K562 (cell line): ENCODE measurements at regions not wholly inside any gene's neighbourhood (a gene's known extent, or its start where the extent isn't known, plus 50 kb on each side); places are given as distances from the start of the nearest gene placed in this dataset.

Source experiments
- ATAC-seq: fragments of 200-7000 bp; cut with Tn5 transposase; 3 replicates; pipeline ENCODE4 v1.9.1; 2020; ENCODE audit warnings: moderate library complexity
- BruUV-seq: library from RNA; stranded (reverse); fragments of 400-500 nt; replicated peaks from 2 replicates; lab custom pipeline; 2021; lab: Mats Ljungman, UMichigan
- CTCF ChIA-PET: fragments of 300-600 bp; formaldehyde crosslinking; extraction: SDS; loops from one replicate; lab custom pipeline; 2021; ENCODE audit warnings: low intra/inter-chr PET ratio; lab: Yijun Ruan, JAX
- POLR2A ChIA-PET: fragments of 300-600, 350-650 bp; sonication (Branson Sonifier 250); formaldehyde crosslinking; extraction: SDS; loops from one replicate; lab custom pipeline; 2021; ENCODE audit warnings: antibody characterized with exemption, inconsistent platforms; lab: Yijun Ruan, JAX
- DNase-seq, 4 experiments: peaks; one replicate each; pipeline versions ENCODE4 v3.0.0 to v3.0.0-alpha.2; 2011 to 2018; ENCODE audit warnings: low spot score in 3 of 4, mixed read lengths in 3 of 4; ENCODE audit errors: extremely low read depth in 1 of 4
- FAIRE-seq: peaks from 2 replicates; lab custom pipeline; 2011; peaks lifted over from hg19 to GRCh38; lab: Jason Lieb, UNC
- H2AFZ ChIP-seq: 2 replicates; pipeline ENCODE4 v1.6.0; 2011; ENCODE audit warnings: low read depth, low read length, control low read depth, inconsistent platforms
- H3K27ac ChIP-seq: fragments of 200-600 bp; 3 replicates; pipeline ENCODE4 v1.8.0; 2011; ENCODE audit warnings: low read depth, mild to moderate bottlenecking, control low read depth, inconsistent platforms, low read length, moderate library complexity, mixed read lengths; ENCODE audit errors: extremely low read depth
- H3K27me3 ChIP-seq, 2 experiments: fragments of 300-600 bp in 1 of 2; 2 replicates in 1 of 2; 3 replicates in 1 of 2; pipeline versions ENCODE4 v1.6.0 to v1.8.0; 2011; ENCODE audit warnings: inconsistent platforms in 2 of 2, low read length in 2 of 2, mild to moderate bottlenecking in 1 of 2, mixed read lengths in 1 of 2, moderate library complexity in 1 of 2; ENCODE audit not compliant: control insufficient read depth in 2 of 2, insufficient read depth in 2 of 2
- H3K36me3 ChIP-seq: fragments of 300-600 bp; 3 replicates; pipeline ENCODE4 v1.8.0; 2011; ENCODE audit warnings: mild to moderate bottlenecking, low read length, inconsistent platforms; ENCODE audit not compliant: control insufficient read depth, insufficient read depth
- H3K4me1 ChIP-seq, 2 experiments: fragments of 200-600 bp in 1 of 2; replicated peaks in 1 of 2; 2 replicates in 1 of 2; 3 replicates in 1 of 2; pipeline versions ENCODE4 v1.5.1 to v1.8.0; 2011; ENCODE audit warnings: inconsistent platforms in 2 of 2, low read length in 2 of 2, mild to moderate bottlenecking in 1 of 2, mixed read lengths in 1 of 2, moderate library complexity in 1 of 2; ENCODE audit not compliant: control insufficient read depth in 2 of 2, insufficient read depth in 2 of 2
- H3K4me2 ChIP-seq: 2 replicates; pipeline ENCODE4 v1.6.1; 2011; ENCODE audit warnings: low read length, control low read depth, inconsistent platforms, mixed read lengths; ENCODE audit not compliant: insufficient read depth
- H3K4me3 ChIP-seq: fragments of 200-600 bp; sonication (generic), shearing (Covaris generic); 2 replicates; pipeline ENCODE4 v1.5.1; 2016; ENCODE audit warnings: control low read depth, inconsistent platforms
- H3K79me2 ChIP-seq: fragments of 200-600 bp; 3 replicates; pipeline ENCODE4 v1.8.0; 2011; ENCODE audit warnings: low read length, inconsistent platforms; ENCODE audit not compliant: control insufficient read depth, insufficient read depth
- H3K9ac ChIP-seq, 2 experiments: 2 replicates each; pipeline versions ENCODE4 v1.6.0 to v1.6.1; 2011; ENCODE audit warnings: low read depth in 2 of 2, low read length in 2 of 2, control low read depth in 1 of 2, inconsistent platforms in 1 of 2, mild to moderate bottlenecking in 1 of 2, mixed read lengths in 1 of 2; ENCODE audit not compliant: insufficient read depth in 1 of 2
- H3K9me1 ChIP-seq: one replicate; pipeline ENCODE4 v1.6.0; 2011; ENCODE audit warnings: inconsistent platforms, mild to moderate bottlenecking, low read length, moderate library complexity; ENCODE audit not compliant: control insufficient read depth, insufficient read depth
- H3K9me3 ChIP-seq: replicated peaks from 2 replicates; pipeline ENCODE4 v1.5.1; 2011; ENCODE audit warnings: low read depth, low read length, inconsistent platforms; ENCODE audit not compliant: control insufficient read depth, insufficient read depth
- H4K20me1 ChIP-seq: replicated peaks from 2 replicates; pipeline ENCODE4 v1.6.1; 2011; ENCODE audit warnings: low read length, inconsistent platforms, mixed read lengths; ENCODE audit not compliant: control insufficient read depth, insufficient read depth
- MTF1 ChIP-seq: fragments of 250-450 bp; sonication (Bioruptor Pico); IDR thresholded peaks from 2 replicates; pipeline ENCODE4 v1.9.0; 2021; ENCODE audit warnings: moderate library complexity, mild to moderate bottlenecking, inconsistent platforms, borderline replicate concordance
- TRIM28 ChIP-seq: fragments of 450-650 bp; IDR thresholded peaks from 2 replicates; pipeline ENCODE4 v1.6.1; 2017
- ZNF224 ChIP-seq: sonication (generic); formaldehyde crosslinking; IDR thresholded peaks from 2 replicates; pipeline ENCODE4 v1.8.0; 2022; ENCODE audit warnings: mild to moderate bottlenecking, missing genetic modification reagents
- ZNF280A ChIP-seq: fragments of 450-650 bp; IDR thresholded peaks from 2 replicates; pipeline ENCODE4 v1.6.1; 2018; ENCODE audit warnings: mild to moderate bottlenecking, low read depth; ENCODE audit not compliant: partially characterized antibody
- ZNF316 ChIP-seq: fragments of 450-650 bp; IDR thresholded peaks from 2 replicates; pipeline ENCODE4 v1.6.1; 2016
- WGBS: fragments of 100-300 bp; shearing (Covaris generic); methylation state at CpG from one replicate; pipeline ENCODE4 v1.1.6; 2016; ENCODE audit warnings: low coverage, mixed read lengths; ENCODE audit not compliant: insufficient coverage; ENCODE audit errors: missing lambda C conversion rate; 5-methylcytosine and 5-hydroxymethylcytosine counted together
- in situ Hi-C: fragments of 300-500 bp; cut with MboI; formaldehyde crosslinking; loops from 4 replicates; pipeline ENCODE4 v1.15.0; 2018; ENCODE audit warnings: inconsistent platforms, mixed read lengths
- intact Hi-C: fragments of 100-400 bp; cut with micrococcal nuclease; formaldehyde crosslinking; loops from 2 replicates; pipeline ENCODE4 v1.14.2; 2022

DNA sequence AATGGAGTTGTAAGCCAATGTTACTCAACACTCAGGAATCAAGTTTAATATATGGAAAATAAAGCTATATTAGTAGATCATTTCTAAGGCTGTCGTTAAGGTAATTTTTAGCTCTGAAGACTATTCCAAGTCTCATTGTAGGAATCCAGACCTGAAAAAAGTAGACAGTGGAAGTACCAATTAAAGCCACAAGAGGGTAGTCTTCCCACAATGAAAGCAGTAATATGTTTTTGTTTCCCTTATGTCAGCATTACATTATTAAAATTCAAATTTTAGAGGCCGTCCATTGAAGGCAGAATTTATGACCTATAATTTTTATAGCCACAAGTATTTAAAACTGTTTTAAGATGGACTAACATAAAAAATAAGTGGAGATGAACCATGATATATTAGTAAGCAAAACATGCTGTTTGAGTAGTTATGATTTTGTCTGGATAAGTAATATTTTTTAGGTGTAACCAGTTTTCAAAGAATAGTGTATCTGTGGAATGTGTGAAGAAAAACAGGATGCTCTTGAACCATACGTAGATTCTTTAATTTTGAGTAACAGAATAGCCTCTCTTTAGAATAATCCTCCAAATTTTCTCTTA is 372.6 kb upstream of the TECRL start (continued):
- TF ChIP-seq ZNF280A: no peak
- TF ChIP-seq MTF1: no peak
- TF ChIP-seq ZNF224: no peak

DNA sequence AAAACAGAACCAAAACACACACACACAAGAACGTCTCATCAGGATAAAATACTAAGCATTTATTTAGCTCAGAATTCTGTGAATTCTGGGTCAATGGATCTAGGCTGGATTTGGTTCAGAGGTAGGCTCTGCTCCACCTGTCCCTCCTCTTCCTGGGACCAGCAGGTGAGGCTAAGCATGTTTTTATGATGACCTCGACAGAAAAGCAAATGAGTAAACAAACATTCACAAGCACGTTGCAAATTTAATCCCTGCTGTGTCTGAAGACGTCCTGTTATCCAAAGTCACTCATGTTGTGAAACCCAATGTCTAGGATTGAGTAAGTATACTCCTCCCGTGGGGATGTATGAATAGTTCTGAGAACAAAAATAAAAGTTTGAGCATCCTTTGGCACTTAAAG is 371.4 kb upstream of the TECRL start:
- TF ChIP-seq TRIM28 (no peak), ZNF316 (0 out of 2 replicates have a peak, but pooled peaks have one; percentile 2)
- TF ChIP-seq, all 486 proteins: peak for 1
- H3K9ac ChIP-seq: no peak overlapping the region
- no peaks in the 10 kb centered on the region for H4K20me1 ChIP-seq
- H3K79me2 ChIP-seq: no peaks in the 10 kb centered on the region
- H3K9me1 ChIP-seq: no peaks in the 10 kb centered on the region
- H3K27ac ChIP-seq: no peak overlapping the region
- DNase-seq (no peak), ATAC-seq (no peak), FAIRE-seq (no peak)
- no peak overlapping the region for H3K4me2 ChIP-seq
- no TSS peak for BruUV-seq
- WGBS: 0% methylated on average over 5 of the region's 5 CpGs
- POLR2A ChIA-PET: no interaction called here
- intact Hi-C loops (no loop called here), in situ Hi-C loops (no loop called here)
- no peaks in the 10 kb centered on the region for H3K36me3 ChIP-seq
- no peaks in the 10 kb centered on the region for H3K9me3 ChIP-seq
- no peak overlapping the region for H3K4me3 ChIP-seq
- no peaks in the 10 kb centered on the region for H3K4me1 ChIP-seq
- H2AFZ ChIP-seq: no peak overlapping the region
- no peaks in the 10 kb centered on the region for H3K27me3 ChIP-seq
- CTCF ChIA-PET: no interaction called here
